NCI-H460 (cell line): ENCODE measurements at regions not wholly inside any gene's neighbourhood (a gene's known extent, or its start where the extent isn't known, plus 50 kb on each side); places are given as distances from the start of the nearest gene placed in this dataset.

Experiments
- DNase-seq: peaks from one replicate; pipeline ENCODE4 v3.0.0-alpha.2; 2016; ENCODE audit warnings: low read depth; ENCODE audit errors: extremely low read depth

DNA sequence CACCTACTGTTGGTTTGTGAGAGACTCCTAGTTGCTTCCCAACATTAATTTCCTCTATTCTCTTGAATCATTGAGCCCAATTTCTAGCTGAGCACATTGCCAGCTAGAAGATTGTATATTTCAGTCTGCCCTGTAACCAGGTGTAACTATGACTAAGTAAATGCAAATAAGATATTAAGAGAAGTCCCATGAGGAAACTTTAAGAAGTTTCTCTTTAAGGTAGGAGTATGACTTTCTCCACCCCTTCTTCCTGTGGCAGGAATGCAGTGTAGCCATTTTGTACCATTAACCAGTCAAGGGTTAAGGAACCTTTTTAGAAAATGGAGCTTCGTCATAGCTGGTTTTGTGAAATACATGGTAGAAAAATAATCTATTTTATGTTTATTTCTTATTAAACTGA is 534.2 kb upstream of the RGS18 start:
- no peak for DNase-seq

DNA sequence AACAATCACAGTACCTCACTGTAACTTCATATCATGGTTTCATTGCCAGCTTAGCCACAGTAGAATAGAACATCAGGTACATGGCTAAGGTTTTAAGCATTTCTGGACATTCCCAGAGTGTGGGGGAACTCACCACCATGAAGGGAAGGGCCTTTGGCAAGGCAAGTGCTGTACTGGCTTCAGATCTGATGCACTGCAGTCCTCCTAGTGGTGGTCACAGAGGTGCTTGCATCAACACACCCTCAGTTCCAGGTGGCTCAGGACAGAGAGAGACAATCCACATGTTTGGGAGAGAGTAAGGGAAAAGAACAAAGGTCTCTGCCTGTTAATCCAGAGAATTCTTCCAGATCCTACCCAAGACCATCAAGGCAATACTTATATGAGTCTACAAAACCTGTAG is 528.4 kb upstream of the RGS18 start:
- DNase-seq, result no peak

DNA sequence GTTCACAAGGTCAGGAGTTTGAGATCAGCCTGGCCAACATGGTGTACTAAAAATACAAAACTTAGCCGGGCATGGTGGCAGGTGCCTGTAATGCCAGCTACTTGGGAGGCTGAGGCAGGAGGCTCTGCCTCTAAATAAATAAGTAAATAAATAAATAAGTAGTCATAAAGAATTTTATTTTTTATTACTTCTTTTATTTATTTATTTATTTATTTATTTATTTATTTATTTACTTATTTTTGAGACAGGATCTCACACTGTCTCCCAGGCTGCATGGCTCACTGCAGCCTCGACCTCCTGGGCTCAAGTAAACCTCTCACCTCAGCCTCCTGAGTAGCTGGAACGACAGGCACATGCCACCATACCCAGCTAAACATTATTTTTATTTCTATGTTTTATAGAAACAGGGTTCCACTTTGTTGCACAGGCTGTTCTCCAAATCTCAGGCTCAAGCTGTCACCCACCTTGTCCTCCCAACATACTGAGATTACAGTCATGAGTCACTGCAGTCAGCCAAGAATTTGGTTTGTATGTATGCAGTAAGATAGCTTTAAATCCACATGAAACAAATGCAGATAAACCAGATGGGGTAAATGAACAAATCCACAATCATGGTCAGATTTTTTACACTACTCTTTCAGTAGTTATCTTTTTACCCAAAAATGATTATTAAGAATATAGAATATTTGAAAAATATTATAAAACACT is 523.3 kb upstream of the RGS18 start:
- DNase-seq, result no peak

DNA sequence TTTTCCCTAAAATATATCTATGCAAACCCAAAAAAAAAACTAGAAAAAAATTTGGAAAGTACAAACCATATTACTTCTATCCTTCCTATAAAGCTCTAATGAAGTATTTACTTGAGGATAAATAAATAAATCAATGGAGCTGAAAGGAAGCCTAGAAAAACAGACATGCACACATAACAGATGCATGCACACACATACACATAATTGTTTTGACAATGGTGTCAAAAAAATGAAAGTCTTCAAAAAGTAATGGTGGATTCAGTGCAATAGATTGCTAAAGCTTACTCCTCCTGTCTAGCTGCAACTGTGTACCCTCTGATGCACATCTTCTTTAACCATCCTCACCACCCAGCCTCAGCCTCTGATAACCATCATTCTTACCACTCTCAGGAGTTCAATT is 521.9 kb upstream of the RGS18 start:
- DNase-seq, result no peak

DNA sequence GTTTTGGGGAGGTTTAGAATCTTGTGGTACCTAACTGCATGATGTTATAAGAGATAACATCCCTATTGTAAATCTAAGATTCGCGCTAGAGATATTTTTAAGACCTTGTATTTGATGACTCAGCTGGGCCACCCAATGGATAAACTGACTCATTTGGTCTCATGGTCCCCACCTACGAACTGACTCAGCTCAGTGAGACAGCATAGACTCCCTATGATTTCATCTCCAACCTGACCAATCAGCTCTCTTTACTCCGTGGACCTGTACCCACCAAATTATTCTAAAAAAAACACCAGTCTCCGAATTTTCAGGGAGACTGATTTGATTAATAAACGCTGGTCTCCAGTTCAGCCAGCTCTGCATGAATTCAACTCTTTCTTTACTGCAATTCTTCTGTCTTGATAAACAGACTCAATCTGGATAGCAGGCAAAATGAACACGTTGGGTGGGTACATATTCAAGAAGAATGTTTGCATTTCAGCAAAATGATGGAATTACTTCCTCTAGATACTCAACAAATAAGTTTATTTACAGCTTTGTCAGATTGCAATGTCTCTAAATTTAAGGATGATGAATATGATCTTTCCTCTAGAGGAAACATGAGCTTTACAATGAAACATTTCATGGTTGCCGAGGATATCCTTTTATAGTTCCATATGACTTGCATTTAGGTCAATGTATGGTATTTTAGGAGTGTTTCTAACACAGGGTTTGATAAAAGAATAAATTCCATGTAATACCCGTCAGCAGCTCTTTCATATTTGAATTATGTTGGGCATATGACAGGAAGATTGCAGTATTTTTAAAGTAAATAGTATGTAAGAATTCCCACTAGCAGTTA is 516.6 kb upstream of the RGS18 start:
- peak; percentile 73 for DNase-seq

DNA sequence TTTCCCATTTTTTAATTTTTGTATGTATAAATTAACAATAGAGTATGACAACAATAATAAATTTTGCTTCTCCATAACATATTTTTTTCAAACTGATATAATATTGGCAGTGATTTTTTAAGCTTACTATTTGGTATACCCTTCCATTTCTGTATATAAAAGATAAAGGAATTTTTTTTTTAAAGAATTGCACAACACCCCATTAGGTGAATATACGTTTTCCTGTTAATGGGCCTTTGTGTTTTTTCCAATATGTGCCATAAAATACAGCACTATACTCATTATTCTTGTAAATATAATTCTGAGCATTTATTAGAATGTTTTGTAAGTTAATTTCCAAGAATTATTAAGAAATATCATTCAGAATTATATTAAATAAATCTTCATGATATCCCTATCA is 515.2 kb upstream of the RGS18 start:
- DNase-seq, result no peak

DNA sequence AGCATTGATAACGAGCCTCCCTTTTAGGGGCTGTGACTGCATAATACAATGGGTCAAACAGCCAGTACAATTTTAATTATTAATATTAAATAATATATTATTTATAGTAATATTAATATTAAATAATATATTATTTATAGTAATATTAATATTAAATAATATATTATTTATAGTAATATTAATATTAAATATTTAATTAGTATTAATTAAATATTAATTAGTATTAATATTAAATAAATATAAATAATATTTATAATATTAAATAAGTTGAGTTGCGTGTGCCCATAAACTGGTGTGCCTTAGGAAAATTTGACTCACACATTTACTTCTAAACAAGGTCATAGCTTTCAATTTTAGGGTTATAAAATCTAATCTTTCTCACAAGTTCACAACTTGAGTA is 509.3 kb upstream of the RGS18 start:
- DNase-seq, result no peak

DNA sequence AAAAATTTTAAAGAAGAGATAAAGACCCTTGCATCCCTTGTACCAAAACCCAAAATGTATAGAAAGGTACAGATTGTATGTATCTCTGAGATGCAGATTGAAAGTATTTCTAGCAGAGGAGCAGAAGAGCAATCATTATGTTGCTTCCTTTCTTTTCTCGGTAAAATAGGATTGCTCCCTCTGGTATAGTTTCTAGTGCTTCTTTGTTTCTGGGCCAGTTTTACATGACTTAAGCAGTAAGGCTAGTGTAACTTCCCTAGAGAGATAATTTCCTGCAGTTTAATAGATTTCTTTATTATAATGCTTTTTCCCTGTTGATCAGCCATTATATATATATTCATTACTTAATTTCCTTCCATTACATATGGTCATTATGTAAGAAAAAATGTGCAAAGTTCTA is 496.2 kb upstream of the RGS18 start:
- DNase-seq, result no peak

DNA sequence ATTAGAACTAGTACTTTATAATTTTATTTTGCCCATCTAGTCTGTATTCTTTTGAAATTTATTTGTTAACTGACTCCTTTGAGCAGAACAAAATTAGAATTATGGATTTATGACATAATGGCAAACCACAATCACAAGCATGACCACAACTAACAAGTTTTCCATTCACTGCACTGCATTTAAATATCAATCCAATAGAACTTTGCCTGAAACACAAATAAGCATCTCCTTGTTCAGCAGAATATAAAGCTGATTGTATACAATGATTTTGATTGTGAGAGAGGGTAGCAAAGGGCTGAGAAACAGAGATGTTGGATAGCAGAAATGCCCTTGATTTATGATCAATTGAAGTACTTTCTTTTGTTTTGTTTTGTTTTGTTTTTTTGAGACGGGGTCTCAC is 495.5 kb upstream of the RGS18 start:
- DNase-seq, result no peak

DNA sequence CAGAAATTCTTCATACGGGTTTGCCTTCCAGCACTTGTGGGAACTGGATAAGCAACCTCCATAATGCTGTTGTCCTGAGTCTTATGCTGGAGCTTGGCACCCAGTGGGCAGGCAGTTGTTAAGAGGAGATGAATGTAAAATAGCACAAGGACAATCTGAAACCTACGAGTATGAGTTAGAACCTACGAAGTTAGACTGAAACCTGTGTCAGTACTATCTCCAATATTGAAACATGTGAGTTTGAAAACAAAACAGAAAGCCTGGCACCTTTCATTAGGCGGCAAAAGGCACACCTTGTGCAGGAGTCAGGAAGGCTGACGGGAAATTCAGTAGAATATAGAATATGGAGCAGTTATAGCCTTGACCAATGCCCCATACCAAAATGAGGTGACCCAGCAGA is 489.7 kb upstream of the RGS18 start:
- no peak for DNase-seq

DNA sequence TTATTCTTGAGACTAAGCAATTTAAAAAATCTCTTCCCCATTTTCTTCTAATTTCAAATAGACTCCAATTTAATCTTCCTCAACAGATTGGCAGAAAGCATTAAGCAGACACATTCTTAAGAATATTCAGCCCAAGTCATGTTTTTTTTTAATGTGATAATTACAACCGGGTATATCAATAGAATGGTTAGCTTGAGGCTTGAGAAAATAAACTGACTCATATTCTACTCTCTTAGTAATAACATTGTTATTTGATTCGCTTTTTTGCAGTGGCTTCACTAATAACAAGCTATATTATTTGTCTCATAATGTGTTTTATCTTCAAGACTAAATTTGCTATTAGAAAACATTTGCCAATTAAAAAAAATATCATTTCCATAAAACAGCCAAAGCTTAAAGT is 488.6 kb upstream of the RGS18 start:
- no peak for DNase-seq

DNA sequence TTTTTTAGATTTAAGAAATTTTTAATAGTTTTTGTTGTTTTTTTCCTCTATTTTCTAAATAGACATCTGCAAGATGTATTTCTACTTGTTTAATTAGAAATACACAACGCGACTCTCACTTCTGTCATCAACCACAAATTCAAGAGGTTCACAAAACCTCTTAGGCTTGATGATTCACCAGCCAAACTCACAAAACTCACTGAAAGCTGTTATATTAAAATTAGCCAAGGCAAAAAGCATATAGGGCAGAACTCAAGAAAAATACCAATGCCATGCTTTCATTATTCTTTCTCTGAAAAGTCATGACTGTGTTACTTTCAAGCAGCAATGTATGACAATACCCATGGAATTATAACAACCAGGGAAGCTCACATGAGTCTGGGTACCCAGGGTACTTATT is 487.0 kb upstream of the RGS18 start:
- DNase-seq, result no peak

DNA sequence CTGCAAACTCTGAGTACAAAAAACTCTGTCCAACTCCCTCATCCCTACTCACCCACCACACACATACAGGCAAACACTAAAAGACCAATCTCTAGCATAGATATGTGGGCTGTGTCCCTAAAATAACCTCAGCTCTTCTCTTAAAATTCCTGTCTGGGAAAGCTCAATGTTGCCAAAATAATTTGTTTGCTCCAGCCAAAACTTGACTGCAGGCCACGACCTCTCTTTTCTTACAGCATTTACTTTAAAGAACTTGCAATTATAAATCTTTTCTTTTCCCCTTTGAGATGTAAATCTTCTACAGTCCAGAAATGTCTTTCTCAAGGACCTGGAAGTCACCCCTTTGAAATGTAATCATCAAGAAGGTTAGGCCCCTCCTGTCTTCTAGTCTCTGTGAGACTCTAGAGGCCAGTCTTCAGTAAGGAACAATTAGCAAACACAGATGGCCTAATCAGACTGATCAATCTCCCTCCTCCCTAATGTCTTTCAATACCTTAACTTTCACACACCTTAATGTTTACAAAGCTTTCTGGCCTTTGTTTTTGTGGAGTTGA is 483.6 kb upstream of the RGS18 start:
- no peak for DNase-seq

DNA sequence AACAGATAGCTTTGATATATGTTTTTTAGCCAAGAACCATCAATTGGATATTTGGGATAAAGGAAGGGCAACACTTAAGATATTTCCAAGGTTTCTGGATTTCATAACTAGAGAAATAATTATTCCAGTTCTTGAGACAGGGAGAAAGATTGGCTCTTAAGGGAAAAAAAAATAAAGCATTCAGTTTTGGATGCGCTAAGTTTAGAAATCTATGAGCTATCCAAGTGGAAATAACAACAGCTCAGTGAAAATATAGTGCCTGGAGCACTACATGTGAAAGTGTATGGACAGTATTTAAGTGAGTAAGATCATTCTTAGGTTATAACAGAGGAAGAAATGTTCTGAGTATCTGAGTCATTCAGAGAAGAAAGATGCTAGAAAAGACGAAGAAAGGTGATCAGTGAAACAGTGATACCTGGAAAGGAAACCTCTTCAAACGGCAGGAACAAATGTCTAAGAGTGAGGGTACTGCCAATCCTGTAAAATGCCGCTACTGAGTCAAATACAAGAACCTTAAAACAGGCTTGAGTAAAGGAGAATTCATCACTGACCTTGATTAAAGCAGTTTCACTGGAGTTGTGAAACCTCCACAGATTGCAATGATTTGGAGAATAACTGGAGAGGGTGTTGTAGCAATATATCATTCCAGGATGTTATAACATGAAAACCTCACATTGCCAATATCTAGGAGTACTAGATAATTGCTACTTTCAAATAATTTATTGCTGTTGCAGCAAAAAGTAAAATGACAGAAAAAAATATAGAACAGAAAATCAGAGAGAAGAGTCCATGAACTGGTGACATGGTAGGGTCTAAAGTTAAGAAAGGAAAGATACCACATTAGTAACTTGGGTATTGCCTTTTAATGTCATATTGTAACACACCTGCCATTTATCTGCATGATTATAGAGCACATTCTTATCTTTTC is 482.1 kb upstream of the RGS18 start:
- DNase-seq, result no peak

DNA sequence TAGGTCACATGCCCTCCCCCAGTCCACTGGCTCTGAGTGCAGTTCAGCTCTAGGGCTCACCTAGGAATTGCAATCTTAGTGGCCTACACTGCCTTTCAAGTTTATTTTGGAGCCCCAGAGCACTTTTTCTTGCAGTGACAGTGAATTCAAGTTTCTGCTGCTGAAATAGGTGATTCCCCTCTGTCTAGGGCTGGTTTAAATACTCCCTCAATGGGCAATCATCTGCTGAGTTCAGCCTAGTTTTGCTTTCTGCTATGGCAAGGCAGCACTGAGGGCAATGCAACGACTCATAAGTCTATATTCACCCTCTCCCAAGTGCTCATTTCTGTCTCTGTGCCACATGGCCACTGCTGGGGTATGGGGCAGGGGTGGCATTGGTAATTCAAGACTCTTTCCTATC is 472.6 kb upstream of the RGS18 start:
- no peak for DNase-seq

DNA sequence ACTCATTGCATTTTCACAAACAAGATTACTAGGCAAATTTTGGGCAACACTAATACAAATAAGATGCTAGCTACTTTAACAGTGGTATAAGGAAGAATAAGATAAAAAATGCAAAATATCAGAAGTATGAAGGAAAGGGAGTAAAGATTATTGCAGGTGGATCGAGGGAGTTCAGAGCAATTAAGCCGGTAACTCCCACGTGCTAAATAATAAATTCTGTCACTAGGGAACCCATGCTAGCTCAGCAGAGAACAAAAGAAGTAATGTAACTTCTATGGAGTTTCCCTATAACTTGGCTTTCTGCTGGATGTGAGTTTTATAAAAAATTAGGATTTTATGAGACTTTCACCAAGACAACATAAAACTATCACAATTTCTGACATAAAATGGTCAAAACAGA is 470.5 kb upstream of the RGS18 start:
- DNase-seq, result no peak

DNA sequence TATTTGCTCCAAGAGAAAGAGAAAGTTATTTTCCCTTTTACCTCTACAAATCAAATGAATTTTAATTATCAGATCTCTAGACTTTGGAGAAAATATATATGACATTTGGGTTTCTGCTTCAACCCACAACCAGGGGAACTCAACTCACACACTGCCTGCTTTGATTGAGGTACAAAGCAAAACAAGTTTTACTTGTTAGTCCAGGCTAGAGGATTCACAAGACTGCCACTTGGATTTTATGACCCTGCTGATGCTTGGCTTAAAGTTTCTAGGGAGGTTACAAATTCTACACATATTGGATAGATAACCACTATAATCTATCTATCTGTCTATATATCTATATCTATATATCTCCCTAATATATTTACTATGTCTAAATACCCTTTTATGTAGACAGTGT is 467.3 kb upstream of the RGS18 start:
- no peak for DNase-seq

DNA sequence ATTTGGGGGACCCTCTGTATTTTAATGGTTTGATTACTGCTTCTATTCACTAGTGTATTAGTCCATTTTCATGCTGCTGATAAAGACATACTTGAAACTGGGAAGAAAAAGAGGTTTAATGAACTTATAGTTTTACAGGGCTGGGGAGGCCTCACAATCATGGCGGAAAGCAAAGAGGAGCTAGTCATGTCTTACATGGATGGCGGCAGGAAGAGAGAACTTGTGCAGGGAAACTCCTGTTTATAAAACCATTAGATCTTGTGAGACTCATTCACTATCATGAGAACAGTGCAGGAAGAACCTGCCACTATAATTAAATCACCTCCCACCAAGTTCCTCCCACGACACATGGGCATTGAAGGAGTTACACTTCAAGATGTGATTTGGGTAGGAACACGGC is 464.5 kb upstream of the RGS18 start:
- no peak for DNase-seq

DNA sequence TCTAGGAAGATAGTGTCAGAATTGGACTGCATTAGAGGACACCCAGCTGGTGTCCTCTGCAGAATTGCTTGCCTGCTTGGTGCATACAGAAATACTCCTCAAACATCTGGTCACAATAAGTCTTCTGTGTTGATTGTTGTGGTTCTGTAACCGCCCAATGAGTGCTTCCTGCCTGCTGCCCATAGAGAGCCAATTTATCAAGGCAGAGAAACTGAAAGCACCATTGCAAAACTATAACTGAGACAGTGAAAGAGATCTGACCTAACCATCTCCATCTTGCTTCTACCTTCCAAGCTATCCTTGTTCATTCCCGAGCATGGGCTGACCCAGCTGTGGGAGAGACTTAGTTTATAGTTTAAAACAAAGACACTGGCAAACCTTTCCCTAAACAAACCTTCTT is 462.4 kb upstream of the RGS18 start:
- DNase-seq, result no peak

DNA sequence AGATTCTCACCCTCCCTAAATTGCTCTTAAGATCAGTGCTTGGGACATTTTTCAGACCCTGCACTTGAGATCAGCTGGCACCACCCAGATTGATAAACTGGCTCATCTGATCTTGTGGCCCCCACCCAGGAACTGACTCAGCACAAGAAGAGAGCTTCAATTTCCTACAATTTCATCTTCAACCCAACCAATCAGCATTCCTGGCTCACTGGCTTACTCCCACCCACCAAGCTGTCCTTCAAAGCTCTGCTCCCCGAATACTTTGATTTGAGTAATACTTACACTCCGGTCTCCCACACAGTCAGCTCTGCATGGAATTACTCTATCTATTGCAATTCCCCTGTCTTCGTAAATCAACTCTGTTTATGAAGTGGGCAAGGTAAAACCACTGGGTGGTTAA is 461.9 kb upstream of the RGS18 start:
- no peak for DNase-seq

DNA sequence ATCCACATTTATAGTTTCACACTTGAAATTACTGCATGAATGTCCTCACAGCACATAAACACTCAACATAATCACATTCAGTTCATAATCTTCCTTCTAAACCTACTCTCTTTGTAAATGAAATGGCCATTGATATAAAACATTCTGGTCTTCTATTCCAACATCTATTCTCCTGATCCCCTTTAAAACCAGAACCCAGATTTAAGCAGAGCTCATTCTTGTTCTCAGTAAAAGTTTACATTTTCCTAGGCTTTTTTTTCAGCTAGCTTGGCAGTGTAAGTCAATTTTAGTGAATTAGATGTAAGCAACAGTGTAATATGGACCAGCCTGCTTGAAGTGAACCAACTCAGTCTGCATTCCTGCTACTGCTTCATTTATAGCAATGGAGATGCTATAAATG is 460.7 kb upstream of the RGS18 start:
- DNase-seq, result no peak
